IMR-90 (cell line): ENCODE measurements at regions not wholly inside any gene's neighbourhood (a gene's known extent, or its start where the extent isn't known, plus 50 kb on each side); places are given as distances from the start of the nearest gene placed in this dataset.

Source experiments
- ATAC-seq: fragments of 200-7000 bp; cut with Tn5 transposase; 2 replicates; pipeline ENCODE4 v1.9.1; 2020; ENCODE audit warnings: low read depth, mild to moderate bottlenecking, moderate library complexity
- BruUV-seq: library from RNA; stranded (reverse); fragments of 400-500 nt; replicated peaks from 2 replicates; lab custom pipeline; 2021; lab: Mats Ljungman, UMichigan
- CTCF ChIA-PET: fragments of 300-600 bp; formaldehyde crosslinking; extraction: SDS; loops from one replicate; lab custom pipeline; 2021; ENCODE audit warnings: antibody characterized with exemption; lab: Yijun Ruan, JAX
- POLR2A ChIA-PET: fragments of 300-600 bp; sonication (Branson Sonifier 250); formaldehyde crosslinking; loops from one replicate; lab custom pipeline; 2022; ENCODE audit warnings: antibody characterized with exemption; ENCODE audit not compliant: unreplicated experiment; lab: Charles Lee
- DNase-seq: peaks from one replicate; pipeline ENCODE4 v3.0.0; 2013
- H2AFZ ChIP-seq: replicated peaks from 2 replicates; pipeline ENCODE3; 2013; ENCODE audit warnings: low read length, mild to moderate bottlenecking; ENCODE audit not compliant: poor library complexity
- H2AK5ac ChIP-seq: 2 replicates; pipeline ENCODE4 v1.6.1; 2013; ENCODE audit warnings: low read depth, low read length, inconsistent platforms
- H2AK9ac ChIP-seq: replicated peaks from 2 replicates; pipeline ENCODE3; 2013; ENCODE audit warnings: mild to moderate bottlenecking, low read depth, low read length, moderate library complexity; ENCODE audit not compliant: poor library complexity
- H2BK120ac ChIP-seq: 2 replicates; pipeline ENCODE4 v1.6.1; 2013; ENCODE audit warnings: low read depth, low read length, inconsistent platforms
- H2BK15ac ChIP-seq: 3 replicates; pipeline ENCODE4 v1.6.1; 2013; ENCODE audit warnings: low read depth, low read length, inconsistent platforms
- H2BK20ac ChIP-seq: 2 replicates; pipeline ENCODE4 v1.6.1; 2013; ENCODE audit warnings: low read depth, mild to moderate bottlenecking, inconsistent platforms, low read length, moderate library complexity
- H2BK5ac ChIP-seq: 2 replicates; pipeline ENCODE4 v1.6.1; 2013; ENCODE audit warnings: mild to moderate bottlenecking, low read depth, low read length, inconsistent platforms; ENCODE audit not compliant: poor library complexity, severe bottlenecking
- H3K14ac ChIP-seq: replicated peaks from 2 replicates; pipeline ENCODE4 v1.6.1; 2013; ENCODE audit warnings: low read depth, low read length, inconsistent platforms
- H3K18ac ChIP-seq: 2 replicates; pipeline ENCODE4 v1.6.1; 2013; ENCODE audit warnings: low read depth, low read length, control low read depth
- H3K23ac ChIP-seq: 2 replicates; pipeline ENCODE4 v1.6.1; 2013; ENCODE audit warnings: low read depth, low read length, inconsistent platforms
- H3K27ac ChIP-seq: 2 replicates; pipeline ENCODE4 v1.5.1; 2013; ENCODE audit warnings: mild to moderate bottlenecking, control low read depth, low read length; ENCODE audit not compliant: insufficient read depth
- H3K27me3 ChIP-seq: 2 replicates; pipeline ENCODE4 v1.6.1; 2013; ENCODE audit warnings: low read length; ENCODE audit not compliant: control insufficient read depth, insufficient read depth
- H3K36me3 ChIP-seq: 2 replicates; pipeline ENCODE4 v1.6.1; 2013; ENCODE audit warnings: low read length, mixed read lengths; ENCODE audit not compliant: control insufficient read depth, insufficient read depth
- H3K4ac ChIP-seq: 2 replicates; pipeline ENCODE4 v1.6.1; 2013; ENCODE audit warnings: low read depth, low read length, inconsistent platforms
- H3K4me1 ChIP-seq: 2 replicates; pipeline ENCODE4 v1.6.1; 2013; ENCODE audit warnings: low read length, mixed read lengths; ENCODE audit not compliant: control insufficient read depth, insufficient read depth
- H3K4me2 ChIP-seq: 2 replicates; pipeline ENCODE4 v1.6.1; 2013; ENCODE audit warnings: low read depth, mild to moderate bottlenecking, control low read depth, low read length, moderate library complexity
- H3K4me3 ChIP-seq: 2 replicates; pipeline ENCODE4 v1.5.1; 2013; ENCODE audit warnings: low read depth, mild to moderate bottlenecking, control low read depth, low read length, moderate library complexity; ENCODE audit not compliant: insufficient read depth
- H3K56ac ChIP-seq: 2 replicates; pipeline ENCODE4 v1.6.1; 2013; ENCODE audit warnings: low read length, inconsistent platforms; ENCODE audit not compliant: insufficient read depth; ENCODE audit errors: extremely low read depth
- H3K79me1 ChIP-seq, 2 experiments: 2 replicates each; pipeline ENCODE4 v1.6.1; 2013; ENCODE audit warnings: low read length in 2 of 2, inconsistent platforms in 1 of 2, low read depth in 1 of 2
- H3K9ac ChIP-seq: 2 replicates; pipeline ENCODE4 v1.6.1; 2013; ENCODE audit warnings: low read depth, low read length, control low read depth
- H3K9me1 ChIP-seq: 2 replicates; pipeline ENCODE4 v1.6.1; 2013; ENCODE audit warnings: low read length, inconsistent platforms; ENCODE audit not compliant: insufficient read depth
- H3K9me3 ChIP-seq: 2 replicates; pipeline ENCODE4 v1.6.1; 2013; ENCODE audit warnings: low read length; ENCODE audit not compliant: control insufficient read depth, insufficient read depth
- H4K20me1 ChIP-seq: 2 replicates; pipeline ENCODE4 v1.6.1; 2013; ENCODE audit warnings: low read length, inconsistent platforms; ENCODE audit not compliant: insufficient read depth
- H4K5ac ChIP-seq: 2 replicates; pipeline ENCODE4 v1.6.1; 2013; ENCODE audit warnings: mild to moderate bottlenecking, low read depth, low read length, control low read depth
- H4K8ac ChIP-seq, 2 experiments: 2 replicates each; pipeline ENCODE4 v1.6.1; 2013; ENCODE audit warnings: low read depth in 2 of 2, low read length in 2 of 2, control low read depth in 1 of 2, inconsistent platforms in 1 of 2
- H4K91ac ChIP-seq: 2 replicates; pipeline ENCODE4 v1.6.1; 2013; ENCODE audit warnings: low read depth, low read length, inconsistent platforms; ENCODE audit not compliant: insufficient read depth
- CHD1 ChIP-seq: IDR thresholded peaks from 2 replicates; pipeline ENCODE4 v1.6.1; 2012; ENCODE audit warnings: low read depth, low read length, improper control_type of control experiment
- FOS ChIP-seq: fragments of 150-350 bp; IDR thresholded peaks from 2 replicates; pipeline ENCODE4 v1.6.1; 2016; ENCODE audit warnings: low read depth, low read length
- MXI1 ChIP-seq: IDR thresholded peaks from 2 replicates; pipeline ENCODE4 v1.6.1; 2012; ENCODE audit warnings: low read depth, mild to moderate bottlenecking, low read length, moderate library complexity, borderline replicate concordance
- RCOR1 ChIP-seq: IDR thresholded peaks from 2 replicates; pipeline ENCODE4 v1.6.1; 2012; ENCODE audit warnings: mild to moderate bottlenecking, low read length, improper control_type of control experiment; ENCODE audit not compliant: insufficient replicate concordance
- RFX5 ChIP-seq: IDR thresholded peaks from 2 replicates; pipeline ENCODE4 v1.8.0; 2012; ENCODE audit warnings: low read depth, mild to moderate bottlenecking, low read length, moderate library complexity
- WGBS, 2 experiments: methylation state at CpG; one replicate each; pipeline versions ENCODE4 v1.1.5 to v1.1.7; 2013; ENCODE audit warnings: missing lambda C conversion rate in 2 of 2; ENCODE audit not compliant: insufficient read length in 1 of 2; ENCODE audit errors: extremely low coverage in 2 of 2; 5-methylcytosine and 5-hydroxymethylcytosine counted together
- dilution Hi-C: fragments of 300-500 bp; cut with HindIII; formaldehyde crosslinking; loops from one replicate; pipeline ENCODE4 v1.14.3; 2018; ENCODE audit warnings: low sequenced_read_pairs; ENCODE audit not compliant: unreplicated experiment
- in situ Hi-C: fragments of 300-500 bp; cut with MboI; formaldehyde crosslinking; loops from 3 replicates; pipeline ENCODE4 v1.14.3; 2019; ENCODE audit warnings: low sequenced_read_pairs, inconsistent platforms, mixed read lengths
- intact Hi-C: fragments of 100-400 bp; cut with micrococcal nuclease; formaldehyde crosslinking; loops from 2 replicates; pipeline ENCODE4 v1.10.0; 2022
- TF ChIP-seq, protein P1 (sequence below): conservative IDR thresholded peaks from 2 replicates; pipeline ENCODE4 v1.5.1; 2012; ENCODE audit warnings: mild to moderate bottlenecking, low read depth, low read length, improper control_type of control experiment

GRCh38 chr13:106628936-106629659, 61.2 kb upstream of the ARGLU1 start:
- Histone ChIP-seq H3K23ac (no peak overlapping the region), H2BK5ac (no peak overlapping the region), H2AK5ac (no peak overlapping the region), H3K9ac (no peak overlapping the region), H3K56ac (no peak overlapping the region), H2BK20ac (no peak overlapping the region), H3K4me1 (no peaks in the 10 kb centered on the region), H3K14ac (no peak overlapping the region), H3K4me3 (no peak overlapping the region), H4K91ac (no peak overlapping the region), H3K18ac (no peak overlapping the region), H4K20me1 (no peaks in the 10 kb centered on the region), H3K27ac (no peak overlapping the region), H3K4ac (no peak overlapping the region), H3K4me2 (no peak overlapping the region), H2AFZ (no peak overlapping the region), H2BK120ac (no peak overlapping the region), H4K5ac (no peak overlapping the region), H3K9me1 (no peaks in the 10 kb centered on the region), H2BK15ac (no peak overlapping the region), H3K27me3 (peaks cover 12% of the 10 kb centered on the region), H3K36me3 (no peaks in the 10 kb centered on the region), H3K9me3 (no peaks in the 10 kb centered on the region), H2AK9ac (no peak overlapping the region), H3K79me1 (no peaks in the 10 kb centered on the region), H4K8ac (no peak overlapping the region)
- POLR2A ChIA-PET = interaction anchor here (0.5 kb wide), 1 partner anchor 9 kb away, joined by 5 read pairs; no protein-coding TSS in a partner anchor
- dilution Hi-C loops = no loop called here
- intact Hi-C loops = no loop called here
- no TSS peak for BruUV-seq
- CTCF ChIA-PET = interaction anchor here (0.7 to 1.5 kb wide), 2 partner anchors 8 to 9 kb away, joined by 3 to 5 read pairs; no protein-coding TSS in a partner anchor
- DNase-seq = no peak
- TF ChIP-seq FOS (no peak), RCOR1 (no peak), RFX5 (no peak), CHD1 (no peak), MXI1 (no peak)
- TF ChIP-seq, protein P1, sequence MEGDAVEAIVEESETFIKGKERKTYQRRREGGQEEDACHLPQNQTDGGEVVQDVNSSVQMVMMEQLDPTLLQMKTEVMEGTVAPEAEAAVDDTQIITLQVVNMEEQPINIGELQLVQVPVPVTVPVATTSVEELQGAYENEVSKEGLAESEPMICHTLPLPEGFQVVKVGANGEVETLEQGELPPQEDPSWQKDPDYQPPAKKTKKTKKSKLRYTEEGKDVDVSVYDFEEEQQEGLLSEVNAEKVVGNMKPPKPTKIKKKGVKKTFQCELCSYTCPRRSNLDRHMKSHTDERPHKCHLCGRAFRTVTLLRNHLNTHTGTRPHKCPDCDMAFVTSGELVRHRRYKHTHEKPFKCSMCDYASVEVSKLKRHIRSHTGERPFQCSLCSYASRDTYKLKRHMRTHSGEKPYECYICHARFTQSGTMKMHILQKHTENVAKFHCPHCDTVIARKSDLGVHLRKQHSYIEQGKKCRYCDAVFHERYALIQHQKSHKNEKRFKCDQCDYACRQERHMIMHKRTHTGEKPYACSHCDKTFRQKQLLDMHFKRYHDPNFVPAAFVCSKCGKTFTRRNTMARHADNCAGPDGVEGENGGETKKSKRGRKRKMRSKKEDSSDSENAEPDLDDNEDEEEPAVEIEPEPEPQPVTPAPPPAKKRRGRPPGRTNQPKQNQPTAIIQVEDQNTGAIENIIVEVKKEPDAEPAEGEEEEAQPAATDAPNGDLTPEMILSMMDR = no peak
- no CpG with 5 or more reads among the region's 2 CpGs for WGBS, 2 experiments
- in situ Hi-C loops = no loop called here
- ATAC-seq = no peak
